Panc1 (cell line): ENCODE measurements at regions not wholly inside any gene's neighbourhood (a gene's known extent, or its start where the extent isn't known, plus 50 kb on each side); places are given as distances from the start of the nearest gene placed in this dataset.

ENCODE experiments used
- ATAC-seq: fragments of 200-7000 bp; cut with Tn5 transposase; 2 replicates; pipeline ENCODE4 v1.9.1; 2020; ENCODE audit warnings: mild to moderate bottlenecking, moderate library complexity
- BruUV-seq: library from RNA; stranded (reverse); fragments of 400-500 nt; replicated peaks from 2 replicates; lab custom pipeline; 2021; lab: Mats Ljungman, UMichigan
- CTCF ChIA-PET: fragments of 300-600 bp; sonication (Branson Sonifier 250); formaldehyde crosslinking; loops from one replicate; lab custom pipeline; 2022; ENCODE audit warnings: antibody characterized with exemption; lab: Charles Lee
- POLR2A ChIA-PET: fragments of 300-600 bp; sonication (Branson Sonifier 250); formaldehyde crosslinking; loops from one replicate; lab custom pipeline; 2022; ENCODE audit warnings: antibody characterized with exemption; lab: Charles Lee
- DNase-seq: peaks from one replicate; pipeline ENCODE4 v3.0.0-alpha.2; 2010; ENCODE audit warnings: low read depth, low spot score
- H3K27ac ChIP-seq: 2 replicates; pipeline ENCODE4 v1.5.1; 2011; ENCODE audit warnings: mild to moderate bottlenecking, low read length, inconsistent platforms
- H3K27me3 ChIP-seq: fragments of 200-500 bp; sonication (Bioruptor generic); 2 replicates; pipeline ENCODE4 v1.6.0; 2014; ENCODE audit warnings: low read length, inconsistent platforms; ENCODE audit not compliant: control insufficient read depth, insufficient read depth
- H3K36me3 ChIP-seq: fragments of 200-500 bp; sonication (Bioruptor generic); 2 replicates; pipeline ENCODE4 v1.5.1; 2014; ENCODE audit warnings: inconsistent platforms, mild to moderate bottlenecking, low read length, moderate library complexity; ENCODE audit not compliant: control insufficient read depth, insufficient read depth
- H3K4me1 ChIP-seq: 2 replicates; pipeline ENCODE4 v1.5.1; 2011; ENCODE audit warnings: inconsistent platforms, mild to moderate bottlenecking, low read length, moderate library complexity; ENCODE audit not compliant: control insufficient read depth, insufficient read depth
- H3K4me3 ChIP-seq, 2 experiments: 2 replicates each; pipeline ENCODE4 v1.5.1; 2011 to 2012; ENCODE audit warnings: low read depth in 2 of 2, low read length in 2 of 2, mild to moderate bottlenecking in 2 of 2, inconsistent platforms in 1 of 2, moderate library complexity in 1 of 2
- H3K9me3 ChIP-seq: fragments of 200-500 bp; sonication (Bioruptor generic); 2 replicates; pipeline ENCODE4 v1.5.1; 2014; ENCODE audit warnings: low read depth, mild to moderate bottlenecking, inconsistent platforms, low read length, moderate library complexity; ENCODE audit not compliant: control insufficient read depth, insufficient read depth
- CTCF ChIP-seq: fragments of 450-650 bp; IDR thresholded peaks from 2 replicates; pipeline ENCODE4 v1.5.1; 2017; ENCODE audit warnings: mild to moderate bottlenecking
- POLR2AphosphoS5 ChIP-seq: IDR thresholded peaks from 2 replicates; pipeline ENCODE4 v1.6.1; 2012; ENCODE audit warnings: mild to moderate bottlenecking, low read depth, low read length, moderate library complexity
- REST ChIP-seq, 2 experiments: IDR thresholded peaks; 2 replicates each; pipeline ENCODE4 v1.6.1; 2011 to 2012; ENCODE audit warnings: low read depth in 2 of 2, control low read depth in 1 of 2, low read length in 1 of 2, mild to moderate bottlenecking in 1 of 2, moderate library complexity in 1 of 2; ENCODE audit not compliant: insufficient read depth in 1 of 2
- SIN3A ChIP-seq: IDR thresholded peaks from 2 replicates; pipeline ENCODE4 v1.6.1; 2012; ENCODE audit warnings: low read depth, mild to moderate bottlenecking, low read length, moderate library complexity, borderline replicate concordance; ENCODE audit not compliant: insufficient read depth
- TCF7L2 ChIP-seq: IDR thresholded peaks from 2 replicates; pipeline ENCODE4 v1.6.1; 2011; ENCODE audit warnings: mild to moderate bottlenecking, low read depth, low read length, inconsistent platforms
- in situ Hi-C: cut with HindIII; loops from 2 replicates; pipeline ENCODE4 v1.10.0; 2016; ENCODE audit warnings: low sequenced_read_pairs, low pct_unique_long_range_greater_than_20kb
- intact Hi-C: fragments of 100-400 bp; cut with micrococcal nuclease; formaldehyde crosslinking; loops from one replicate; pipeline ENCODE4 v1.10.0; 2022; ENCODE audit not compliant: unreplicated experiment

DNA sequence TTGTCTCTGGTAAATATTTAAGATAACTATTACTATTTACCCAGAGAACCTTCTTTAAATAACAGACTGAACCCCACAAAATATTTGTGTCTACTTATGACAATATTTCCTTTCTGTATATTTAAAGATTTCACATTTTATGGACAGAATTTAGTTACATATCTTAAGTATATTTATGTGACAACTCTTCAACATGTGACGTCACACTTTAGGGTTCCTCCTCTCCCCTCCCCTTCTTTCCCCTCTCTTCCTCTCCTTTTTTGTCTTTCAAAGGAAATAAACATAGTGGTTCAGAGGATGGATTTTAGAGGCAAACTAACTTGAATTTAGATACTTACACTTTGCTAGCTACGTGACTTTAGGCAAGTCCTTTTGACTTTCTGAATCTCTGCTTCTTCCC lies 655.6 kb upstream of the NUDT12 start:
- no peak for ATAC-seq
- in situ Hi-C loops (no loop called here), intact Hi-C loops (no loop called here)
- ChIA-PET CTCF (no interaction called here), POLR2A (no interaction called here)
- H3K27me3 ChIP-seq, result no peaks in the 10 kb centered on the region
- no peaks in the 10 kb centered on the region for H3K9me3 ChIP-seq
- TF ChIP-seq CTCF (no peak), POLR2AphosphoS5 (no peak), SIN3A (no peak), REST (IDR thresholded peaks at IDR 0.05; ENCODE audit: insufficient read depth in 1 of 2, low read depth in 2 of 2, low read length in 1 of 2) (no peak), TCF7L2 (no peak)
- no TSS peak for BruUV-seq
- H3K36me3 ChIP-seq, result no peaks in the 10 kb centered on the region
- no peaks in the 10 kb centered on the region for H3K4me1 ChIP-seq
- no peak for DNase-seq
- H3K4me3 ChIP-seq, result no peak overlapping the region
- H3K27ac ChIP-seq, result no peak overlapping the region

- CTCF ChIA-PET, result no interaction called here
- Histone ChIP-seq H3K27me3 (no peaks in the 10 kb centered on the region), H3K9me3 (no peaks in the 10 kb centered on the region), H3K4me3 (no peak overlapping the region), H3K27ac (no peak overlapping the region), H3K4me1 (no peaks in the 10 kb centered on the region), H3K36me3 (no peaks in the 10 kb centered on the region)
- POLR2A ChIA-PET, result no interaction called here
- in situ Hi-C loops, result no loop called here
- no TSS peak for BruUV-seq
- TF ChIP-seq POLR2AphosphoS5, result no peak
- TF ChIP-seq CTCF, result no peak
- no peak for TF ChIP-seq TCF7L2
- TF ChIP-seq REST (IDR thresholded peaks at IDR 0.05; ENCODE audit: insufficient read depth in 1 of 2, low read depth in 2 of 2, low read length in 1 of 2), result no peak
- TF ChIP-seq SIN3A, result no peak
- intact Hi-C loops, result no loop called here
- no peak for DNase-seq
- ATAC-seq, result no peak
Observed at GRCh38 chr5:104213216-104213615, 650.6 kb upstream of the NUDT12 start.
